ENCODE measurements at regions not wholly inside any gene's neighbourhood (a gene's known extent, or its start where the extent isn't known, plus 50 kb on each side); places are given as distances from the start of the nearest gene placed in this dataset.
"Not testable (repeated sequence)": the region's sequence is repeated elsewhere in the genome, so short reads cannot be mapped to it uniquely, and the experiment has no call there.

- no peak for TF ChIP-seq CTCF (IDR thresholded peaks at IDR 0.05)
- TF ChIP-seq POLR2AphosphoS5 (IDR thresholded peaks at IDR 0.05), result no peak
- TF ChIP-seq POLR2A (IDR thresholded peaks at IDR 0.05), result no peak
- TF ChIP-seq EP300 (IDR thresholded peaks at IDR 0.05), result no peak
- Histone ChIP-seq H3K9me3 (peaks cover 0 to under 1% (median 0%) of the 10 kb centered on the region in 4 donors), H3K27ac (no peak overlapping the region), H3K4me1 (peaks cover 0 to 4% (median 0%) of the 10 kb centered on the region in 4 donors), H3K36me3 (no peaks in the 10 kb centered on the region), H3K4me3 (peak overlapping the region in 1 of 4 donors; percentile 19), H3K27me3 (peaks cover 0 to 71% (median 0%) of the 10 kb centered on the region in 3 donors)
- DNase-seq, result no peak
- intact Hi-C loops (cut with DNase I), result no loop called here
- 59 to 72% methylated on average over 20 of the region's 20 CpGs for WGBS, 2 donors
Measured at GRCh38 chr20:29325304-29325640, 1932.2 kb upstream of the DEFB115 start.

- H3K4me1 ChIP-seq; DNase-seq; H3K9me3 ChIP-seq; H3K36me3 ChIP-seq; intact Hi-C loops (cut with DNase I); H3K27ac ChIP-seq; H3K4me3 ChIP-seq: not testable (repeated sequence)
- H3K27me3 ChIP-seq, result peaks cover 0 to 70% (median 0%) of the 10 kb centered on the region in 3 donors
- WGBS, 2 donors, result 63 to 83% methylated on average over 15 of the region's 17 CpGs
Measured at GRCh38 chr20:29325781-29326180, 1931.7 kb upstream of the DEFB115 start.

DNA sequence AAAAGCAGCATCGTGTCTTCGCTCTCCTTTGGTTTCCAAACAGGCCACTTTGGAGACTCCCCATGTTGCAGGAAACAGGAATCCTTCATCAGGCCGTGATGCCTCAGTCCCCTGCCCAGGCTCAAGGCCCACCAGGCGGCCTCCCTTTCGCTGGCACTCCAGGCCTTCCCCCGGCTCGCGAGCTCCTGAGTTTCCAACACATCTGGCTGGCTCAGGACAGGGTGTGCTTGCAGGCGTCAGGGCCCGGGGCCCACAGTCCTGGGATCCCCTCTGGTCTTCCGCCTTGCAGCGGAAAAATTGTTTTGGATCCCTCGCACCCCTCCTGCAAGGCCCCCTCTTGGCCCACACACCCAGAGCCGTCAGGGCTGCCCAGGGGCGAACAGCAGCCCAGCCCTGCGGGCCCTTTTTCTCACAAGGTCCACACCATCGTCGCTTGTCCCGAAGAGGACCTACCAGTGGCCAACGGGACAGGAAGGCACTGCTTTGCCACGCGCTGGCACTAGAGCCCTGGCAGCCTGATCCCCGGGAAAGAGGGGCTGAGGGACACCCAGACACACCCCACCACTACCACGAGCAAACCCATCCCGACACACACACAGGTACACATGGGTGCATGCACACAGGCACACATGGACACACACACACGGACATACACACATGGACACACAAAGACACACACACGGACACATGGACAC lies 1930.9 kb upstream of the DEFB115 start:
- no peak for TF ChIP-seq CTCF (IDR thresholded peaks at IDR 0.05)
- TF ChIP-seq POLR2A (IDR thresholded peaks at IDR 0.05), result no peak
- no peak for TF ChIP-seq EP300 (IDR thresholded peaks at IDR 0.05)
- TF ChIP-seq POLR2AphosphoS5 (IDR thresholded peaks at IDR 0.05), result no peak
- no peaks in the 10 kb centered on the region for H3K36me3 ChIP-seq
- 74 to 76% methylated on average over 27 of the region's 27 CpGs for WGBS, 2 donors
- H3K9me3 ChIP-seq, result peaks cover 0 to 7% (median 5%) of the 10 kb centered on the region in 4 donors
- no peak for DNase-seq
- H3K27me3 ChIP-seq, result peaks cover 0 to 63% (median 0%) of the 10 kb centered on the region in 3 donors
- intact Hi-C loops (cut with DNase I), result no loop called here
- peaks cover 0 to 4% (median 0%) of the 10 kb centered on the region in 4 donors for H3K4me1 ChIP-seq
- H3K27ac ChIP-seq, result no peak overlapping the region
- H3K4me3 ChIP-seq, result no peak overlapping the region

- H3K27ac ChIP-seq; H3K4me1 ChIP-seq; H3K9me3 ChIP-seq; DNase-seq; H3K4me3 ChIP-seq; intact Hi-C loops (cut with DNase I); H3K36me3 ChIP-seq: not testable (repeated sequence)
- TF ChIP-seq CTCF (IDR thresholded peaks at IDR 0.05), result peak in 1 of 4 experiments; percentile 29
- 42 to 44% methylated on average over 32 of the region's 33 CpGs for WGBS, 2 donors
- H3K27me3 ChIP-seq, result peaks cover 0 to 56% (median 0%) of the 10 kb centered on the region in 3 donors
Measured at GRCh38 chr20:29327600-29328420, 1929.7 kb upstream of the DEFB115 start.

GRCh38 chr20:29330429-29331115 lies 1926.9 kb upstream of the DEFB115 start:
- DNase-seq; H3K4me1 ChIP-seq; H3K9me3 ChIP-seq; H3K27ac ChIP-seq; H3K36me3 ChIP-seq; H3K4me3 ChIP-seq; intact Hi-C loops (cut with DNase I): not testable (repeated sequence)
- peaks cover 0 to 30% (median 0%) of the 10 kb centered on the region in 3 donors for H3K27me3 ChIP-seq
- 50 to 53% methylated on average over 10 of the region's 10 CpGs for WGBS, 2 donors
